Keratinocyte (primary cell): ENCODE measurements at regions not wholly inside any gene's neighbourhood (a gene's known extent, or its start where the extent isn't known, plus 50 kb on each side); places are given as distances from the start of the nearest gene placed in this dataset.

ENCODE experiments used
- DNase-seq: peaks from one replicate; pipeline ENCODE4 v3.0.0-alpha.2; 2011; ENCODE audit warnings: low read depth, missing footprints, low spot score
- FAIRE-seq: peaks from 2 replicates; lab custom pipeline; 2011; peaks lifted over from hg19 to GRCh38; lab: Jason Lieb, UNC
- H2AFZ ChIP-seq: 2 replicates; pipeline ENCODE4 v1.6.0; 2012; ENCODE audit warnings: low read length, control low read depth, inconsistent platforms; ENCODE audit not compliant: control insufficient read depth
- H3K27ac ChIP-seq: 2 replicates; pipeline ENCODE4 v1.5.1; 2011; ENCODE audit warnings: low read length; ENCODE audit not compliant: control insufficient read depth, insufficient read depth
- H3K27me3 ChIP-seq: 3 replicates; pipeline ENCODE4 v1.6.0; 2011; ENCODE audit warnings: low read length; ENCODE audit not compliant: control insufficient read depth, insufficient read depth; ENCODE audit errors: extremely low read depth
- H3K36me3 ChIP-seq, 2 experiments: 2 replicates in 1 of 2; 3 replicates in 1 of 2; pipeline ENCODE4 v1.5.1; 2011; ENCODE audit warnings: low read length in 2 of 2, mild to moderate bottlenecking in 1 of 2; ENCODE audit not compliant: control insufficient read depth in 2 of 2, insufficient read depth in 2 of 2; ENCODE audit errors: extremely low read depth in 1 of 2
- H3K4me1 ChIP-seq: 3 replicates; pipeline ENCODE4 v1.5.1; 2011; ENCODE audit warnings: low read length; ENCODE audit not compliant: control insufficient read depth, insufficient read depth; ENCODE audit errors: extremely low read depth
- H3K4me2 ChIP-seq: 3 replicates; pipeline ENCODE4 v1.6.0; 2011; ENCODE audit warnings: low read depth, low read length; ENCODE audit not compliant: control insufficient read depth, insufficient read depth; ENCODE audit errors: extremely low read depth
- H3K4me3 ChIP-seq, 3 experiments: fragments of 200-600 bp in 1 of 3; sonication (generic) in 1 of 3; 2 replicates in 2 of 3; 3 replicates in 1 of 3; pipeline ENCODE4 v1.5.1; 2011 to 2016; ENCODE audit warnings: low read length in 3 of 3, mild to moderate bottlenecking in 3 of 3, control low read depth in 2 of 3, inconsistent platforms in 1 of 3, low read depth in 1 of 3, mixed read lengths in 1 of 3, mixed run types in 1 of 3, moderate library complexity in 1 of 3; ENCODE audit not compliant: control insufficient read depth in 2 of 3, insufficient read depth in 2 of 3; ENCODE audit errors: extremely low read depth in 1 of 3
- H3K79me2 ChIP-seq: 2 replicates; pipeline ENCODE4 v1.6.0; 2012; ENCODE audit warnings: low read length; ENCODE audit not compliant: control insufficient read depth, insufficient read depth
- H3K9ac ChIP-seq: 3 replicates; pipeline ENCODE4 v1.6.0; 2011; ENCODE audit warnings: low read length; ENCODE audit not compliant: control insufficient read depth, insufficient read depth; ENCODE audit errors: extremely low read depth
- H3K9me1 ChIP-seq: 3 replicates; pipeline ENCODE4 v1.6.0; 2011; ENCODE audit warnings: low read length; ENCODE audit not compliant: control insufficient read depth, insufficient read depth; ENCODE audit errors: extremely low read depth
- H3K9me3 ChIP-seq: 2 replicates; pipeline ENCODE4 v1.5.1; 2012; ENCODE audit warnings: low read depth, low read length; ENCODE audit not compliant: control insufficient read depth
- H4K20me1 ChIP-seq: 3 replicates; pipeline ENCODE4 v1.6.0; 2011; ENCODE audit warnings: low read length; ENCODE audit not compliant: control insufficient read depth, insufficient read depth; ENCODE audit errors: extremely low read depth
- CTCF ChIP-seq, 3 experiments: IDR thresholded peaks in 1 of 3; conservative IDR thresholded peaks in 1 of 3; optimal IDR thresholded peaks in 1 of 3; 2 replicates in 2 of 3; 3 replicates in 1 of 3; pipeline versions ENCODE3 to v1.5.1; 2011; ENCODE audit warnings: low read length in 3 of 3, mild to moderate bottlenecking in 3 of 3, moderate library complexity in 2 of 3, control low read depth in 1 of 3, inconsistent platforms in 1 of 3; ENCODE audit not compliant: insufficient read depth in 2 of 3; ENCODE audit errors: extremely low read depth in 1 of 3
- EZH2 ChIP-seq: IDR thresholded peaks from one replicate; pipeline ENCODE4 v1.6.1; 2012; ENCODE audit warnings: inconsistent platforms, mild to moderate bottlenecking, low read length, moderate library complexity
- dilution Hi-C: fragments of 300-500 bp; cut with MboI; formaldehyde crosslinking; loops from one replicate; pipeline ENCODE4 v1.7.0; 2020; ENCODE audit warnings: low sequenced_read_pairs; ENCODE audit not compliant: extremely low pct_ligation_motif_present

DNA sequence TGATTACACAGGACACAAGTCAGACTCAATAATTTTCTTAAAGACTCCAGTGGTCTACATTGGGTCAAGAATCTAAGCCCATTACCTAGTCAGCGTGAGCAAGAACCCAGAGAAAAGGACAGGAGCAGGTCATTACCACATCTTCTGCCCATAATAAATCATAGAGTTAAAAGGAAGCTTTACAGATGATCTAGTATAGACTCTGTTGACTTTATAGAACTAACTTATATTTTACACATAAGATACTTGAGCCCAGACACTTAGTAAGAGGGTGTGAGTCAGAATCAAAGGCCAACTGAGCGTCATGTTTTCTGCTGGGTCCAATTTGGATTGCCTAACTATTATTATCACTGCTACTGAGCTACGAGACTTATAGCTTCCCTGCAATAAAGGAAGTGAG is 206.1 kb upstream of the NPSR1 start:
- DNase-seq: no peak
- no peak overlapping the region for H3K4me3 ChIP-seq

GRCh38 chr7:34452363-34452762 is 205.7 kb upstream of the NPSR1 start:
- Histone ChIP-seq H3K9me1 (no peaks in the 10 kb centered on the region), H3K4me1 (peaks cover 3% of the 10 kb centered on the region), H3K79me2 (no peaks in the 10 kb centered on the region), H2AFZ (no peak overlapping the region), H4K20me1 (no peaks in the 10 kb centered on the region), H3K27me3 (no peaks in the 10 kb centered on the region), H3K36me3 (no peaks in the 10 kb centered on the region), H3K9me3 (no peaks in the 10 kb centered on the region), H3K9ac (no peak overlapping the region), H3K27ac (no peak overlapping the region), H3K4me3 (no peak overlapping the region), H3K4me2 (no peak overlapping the region)
- TF ChIP-seq EZH2: no peak
- TF ChIP-seq CTCF (optimal IDR thresholded peaks at IDR 0.05 in 1 of 3, IDR thresholded peaks at IDR 0.05 in 1 of 3, conservative IDR thresholded peaks at IDR 0.05 in 1 of 3; ENCODE audit: extremely low read depth in 1 of 3, insufficient read depth in 2 of 3, low read length in 3 of 3): no peak
- dilution Hi-C loops: no loop called here
- FAIRE-seq: no peak
- no peak for DNase-seq

More for the DNA sequence above, 206.1 kb upstream of the NPSR1 start:
- no peak overlapping the region for H2AFZ ChIP-seq
- no peaks in the 10 kb centered on the region for H3K9me3 ChIP-seq
- no peak overlapping the region for H3K4me2 ChIP-seq
- no peak overlapping the region for H3K27ac ChIP-seq
- no peaks in the 10 kb centered on the region for H4K20me1 ChIP-seq
- H3K36me3 ChIP-seq: no peaks in the 10 kb centered on the region
- dilution Hi-C loops: no loop called here
- FAIRE-seq: no peak
- no peak overlapping the region for H3K9ac ChIP-seq
- no peaks in the 10 kb centered on the region for H3K9me1 ChIP-seq
- H3K27me3 ChIP-seq: no peaks in the 10 kb centered on the region
- TF ChIP-seq EZH2: no peak
- no peak for TF ChIP-seq CTCF (optimal IDR thresholded peaks at IDR 0.05 in 1 of 3, IDR thresholded peaks at IDR 0.05 in 1 of 3, conservative IDR thresholded peaks at IDR 0.05 in 1 of 3; ENCODE audit: extremely low read depth in 1 of 3, insufficient read depth in 2 of 3, low read length in 3 of 3)
- no peaks in the 10 kb centered on the region for H3K79me2 ChIP-seq
- H3K4me1 ChIP-seq: peaks cover 3% of the 10 kb centered on the region
